OCI-LY3 (cell line): ENCODE measurements at regions not wholly inside any gene's neighbourhood (a gene's known extent, or its start where the extent isn't known, plus 50 kb on each side); places are given as distances from the start of the nearest gene placed in this dataset.

Source experiments
- EZH2phosphoT487 ChIP-seq: fragments of 200-600 bp; shearing (Covaris generic); IDR thresholded peaks from 2 replicates; pipeline ENCODE4 v1.6.1; 2018; ENCODE audit warnings: antibody characterized with exemption, mixed run types, low read depth
- TF ChIP-seq, protein P1 (sequence below): fragments of 200-600, 300-600 bp; sonication (generic); IDR thresholded peaks from 2 replicates; pipeline ENCODE4 v1.5.1; 2014; ENCODE audit warnings: antibody characterized with exemption, low read length, low read depth

DNA sequence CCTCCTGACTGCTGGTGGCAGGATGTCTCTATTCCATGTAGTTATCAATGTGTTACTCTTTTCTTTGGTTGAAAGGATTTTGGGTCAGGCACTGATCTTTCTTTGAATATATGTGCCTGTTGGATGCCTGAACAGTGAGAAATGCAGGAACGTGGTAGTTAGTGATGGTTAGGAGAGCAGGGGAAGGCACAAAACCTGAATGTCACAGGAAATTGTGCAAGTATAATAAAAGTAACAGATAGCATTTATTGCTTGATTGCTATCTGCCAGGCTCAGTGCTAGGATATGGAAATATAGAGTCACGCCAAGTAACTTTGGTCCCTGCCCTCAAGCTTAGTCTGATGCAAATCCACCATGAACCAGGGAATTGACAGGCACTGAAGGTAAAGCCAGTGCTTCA lies 219.8 kb upstream of the FAT1 start:
- TF ChIP-seq, protein P1, sequence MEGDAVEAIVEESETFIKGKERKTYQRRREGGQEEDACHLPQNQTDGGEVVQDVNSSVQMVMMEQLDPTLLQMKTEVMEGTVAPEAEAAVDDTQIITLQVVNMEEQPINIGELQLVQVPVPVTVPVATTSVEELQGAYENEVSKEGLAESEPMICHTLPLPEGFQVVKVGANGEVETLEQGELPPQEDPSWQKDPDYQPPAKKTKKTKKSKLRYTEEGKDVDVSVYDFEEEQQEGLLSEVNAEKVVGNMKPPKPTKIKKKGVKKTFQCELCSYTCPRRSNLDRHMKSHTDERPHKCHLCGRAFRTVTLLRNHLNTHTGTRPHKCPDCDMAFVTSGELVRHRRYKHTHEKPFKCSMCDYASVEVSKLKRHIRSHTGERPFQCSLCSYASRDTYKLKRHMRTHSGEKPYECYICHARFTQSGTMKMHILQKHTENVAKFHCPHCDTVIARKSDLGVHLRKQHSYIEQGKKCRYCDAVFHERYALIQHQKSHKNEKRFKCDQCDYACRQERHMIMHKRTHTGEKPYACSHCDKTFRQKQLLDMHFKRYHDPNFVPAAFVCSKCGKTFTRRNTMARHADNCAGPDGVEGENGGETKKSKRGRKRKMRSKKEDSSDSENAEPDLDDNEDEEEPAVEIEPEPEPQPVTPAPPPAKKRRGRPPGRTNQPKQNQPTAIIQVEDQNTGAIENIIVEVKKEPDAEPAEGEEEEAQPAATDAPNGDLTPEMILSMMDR: no peak
- TF ChIP-seq EZH2phosphoT487: no peak
